NCI-H146 treated with DMSO at 0.1 percent for 48 hours (cell line): ENCODE measurements at regions not wholly inside any gene's neighbourhood (a gene's known extent, or its start where the extent isn't known, plus 50 kb on each side); places are given as distances from the start of the nearest gene placed in this dataset.

Experiments
- DNase-seq: peaks from one replicate; lab custom pipeline; 2025; ENCODE audit not compliant: unreplicated experiment; lab: John Stamatoyannopoulos, UW

GRCh38 chr6:24051942-24052589, 73.9 kb upstream of the NRSN1 start:
- DNase-seq: no peak

GRCh38 chr6:24052590-24052961, 73.4 kb upstream of the NRSN1 start:
- DNase-seq: no peak

GRCh38 chr6:24053057-24053456, 73.0 kb upstream of the NRSN1 start:
- no peak for DNase-seq

- DNase-seq: no peak
Measured at GRCh38 chr6:24054388-24054787, 71.6 kb upstream of the NRSN1 start.

- DNase-seq: no peak
Measured at GRCh38 chr6:24056567-24056966, 69.4 kb upstream of the NRSN1 start.

GRCh38 chr6:24057030-24057429, 69.0 kb upstream of the NRSN1 start:
- DNase-seq: no peak

GRCh38 chr6:24060982-24061754, 64.8 kb upstream of the NRSN1 start:
- DNase-seq: no peak

- peak; percentile 14 for DNase-seq
Measured at GRCh38 chr6:24064106-24064505, 61.9 kb upstream of the NRSN1 start.

GRCh38 chr6:24064832-24065231, 61.2 kb upstream of the NRSN1 start:
- no peak for DNase-seq

- no peak for DNase-seq
Measured at GRCh38 chr6:24069526-24069925, 56.5 kb upstream of the NRSN1 start.

- DNase-seq: no peak
Measured at GRCh38 chr6:24072038-24072746, 53.8 kb upstream of the NRSN1 start.

- DNase-seq: no peak
Measured at GRCh38 chr6:24076011-24076410, 50.0 kb upstream of the NRSN1 start.
